GM21576 (cell line): ENCODE measurements at regions not wholly inside any gene's neighbourhood (a gene's known extent, or its start where the extent isn't known, plus 50 kb on each side); places are given as distances from the start of the nearest gene placed in this dataset.

Source experiments
- ATAC-seq: cut with Tn5 transposase; IDR thresholded peaks from one replicate; pipeline ENCODE4 v1.9.1; 2021; ENCODE audit warnings: mild to moderate bottlenecking, moderate library complexity; ENCODE audit not compliant: unreplicated experiment

DNA sequence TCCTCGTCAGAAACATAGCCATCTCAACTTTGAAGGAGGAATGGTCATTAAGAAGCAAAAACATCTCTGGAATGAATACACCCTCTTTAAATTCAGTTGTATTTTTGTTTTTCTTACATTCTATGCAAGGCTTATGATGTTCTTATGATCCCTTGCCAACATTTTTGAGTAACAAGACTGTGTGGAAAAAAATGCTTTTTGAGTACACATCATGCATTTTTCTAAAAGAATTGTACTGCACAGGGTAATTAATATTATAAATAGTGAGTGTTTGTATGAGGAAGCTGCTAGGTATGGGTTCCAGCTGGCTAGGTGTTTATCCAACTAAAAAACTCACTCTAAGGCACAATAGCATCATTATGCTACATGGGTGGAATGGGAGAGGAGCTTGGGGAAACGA lies 59.0 kb upstream of the SPATS2L start:
- ATAC-seq = no peak

GRCh38 chr2:200252265-200253067 lies 54.0 kb upstream of the SPATS2L start:
- no peak for ATAC-seq

DNA sequence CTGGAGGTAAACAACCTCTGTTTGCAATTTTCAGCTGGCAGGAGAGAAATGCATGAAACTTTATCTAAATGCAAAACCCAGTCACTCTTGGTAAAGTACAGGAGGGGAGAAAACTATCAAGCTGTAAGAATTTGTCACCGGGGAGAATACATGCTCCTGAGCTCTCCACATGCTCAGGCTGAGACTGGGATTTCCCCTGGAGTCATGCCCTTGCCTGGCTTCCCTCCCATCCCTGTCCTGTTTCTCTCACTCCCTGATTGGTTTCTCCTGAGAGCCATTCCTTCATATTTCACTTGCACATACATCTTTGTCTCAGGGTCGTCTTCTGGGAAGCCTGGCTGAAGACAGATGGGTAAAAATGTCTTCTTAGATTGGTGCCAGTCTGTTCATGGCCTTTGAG lies 52.9 kb upstream of the SPATS2L start:
- no peak for ATAC-seq

GRCh38 chr2:200254773-200255172 lies 51.7 kb upstream of the SPATS2L start:
- ATAC-seq = no peak

DNA sequence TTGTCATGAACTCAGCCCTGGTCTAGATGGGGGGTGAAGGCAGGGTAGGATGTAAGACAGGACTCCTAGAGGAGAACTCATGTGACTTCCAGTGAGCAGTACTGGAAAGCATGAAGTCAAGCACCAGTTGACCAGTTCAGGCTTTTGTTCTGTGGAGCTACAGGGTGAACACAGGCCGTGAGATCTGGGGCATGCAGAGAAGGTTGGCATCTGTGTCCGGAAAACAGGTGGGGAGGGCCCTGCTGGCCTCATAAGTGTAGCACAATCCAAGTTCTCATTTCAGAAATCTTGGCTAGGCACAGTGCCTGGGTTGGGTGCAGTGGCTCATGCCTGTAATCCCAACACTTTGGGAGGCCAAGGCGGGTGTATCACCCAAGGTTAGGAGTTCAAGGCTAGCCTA lies 50.9 kb upstream of the SPATS2L start:
- no peak for ATAC-seq
